NCI-H446 (cell line): ENCODE measurements at regions not wholly inside any gene's neighbourhood (a gene's known extent, or its start where the extent isn't known, plus 50 kb on each side); places are given as distances from the start of the nearest gene placed in this dataset.
A peak's percentile ranks its signal among the peaks of the same experiment; 100 is the strongest.

Experiments
- DNase-seq, 2 experiments: peaks; one replicate each; lab custom pipeline; 2025; lab: John Stamatoyannopoulos, UW

DNA sequence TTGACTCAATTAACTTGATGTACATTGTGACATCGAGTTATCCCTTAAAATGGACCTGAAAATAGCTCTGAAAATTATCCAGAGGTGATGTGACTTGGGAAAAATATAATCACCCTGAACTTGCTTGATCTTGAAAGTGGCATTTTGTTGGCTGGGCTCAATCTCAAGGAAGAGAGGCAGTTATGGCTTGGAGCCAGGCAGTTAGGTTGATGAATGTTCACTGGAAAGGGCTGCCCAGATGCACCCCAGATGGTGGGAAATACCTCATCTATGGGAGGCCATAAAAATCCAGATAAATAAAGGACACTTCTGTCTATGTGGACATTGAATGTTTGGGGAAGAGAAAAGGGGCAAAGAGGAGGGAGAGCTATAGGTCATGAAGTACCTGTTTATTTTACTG lies 55.7 kb upstream of the OR5AN1 start:
- DNase-seq = peak; percentile 65 to 91

DNA sequence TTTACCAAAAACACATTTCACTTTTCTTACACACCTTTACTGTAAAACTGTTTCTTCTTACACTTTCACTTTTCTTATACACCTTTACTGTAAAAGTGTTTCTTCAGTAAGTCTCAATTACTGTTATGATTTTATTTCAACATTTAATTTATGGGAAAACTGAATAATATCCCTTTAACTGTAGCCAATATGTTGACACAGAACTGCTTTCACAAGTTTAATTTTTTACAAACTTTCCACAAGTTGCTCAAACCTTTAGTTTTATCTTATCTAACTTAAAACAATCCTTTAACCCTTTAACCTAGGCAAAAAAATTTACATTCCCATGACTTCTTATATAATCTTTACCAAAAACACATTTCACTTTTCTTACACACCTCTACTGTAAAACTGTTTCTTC lies 63.3 kb upstream of the OR5AN1 start:
- no peak for DNase-seq

DNA sequence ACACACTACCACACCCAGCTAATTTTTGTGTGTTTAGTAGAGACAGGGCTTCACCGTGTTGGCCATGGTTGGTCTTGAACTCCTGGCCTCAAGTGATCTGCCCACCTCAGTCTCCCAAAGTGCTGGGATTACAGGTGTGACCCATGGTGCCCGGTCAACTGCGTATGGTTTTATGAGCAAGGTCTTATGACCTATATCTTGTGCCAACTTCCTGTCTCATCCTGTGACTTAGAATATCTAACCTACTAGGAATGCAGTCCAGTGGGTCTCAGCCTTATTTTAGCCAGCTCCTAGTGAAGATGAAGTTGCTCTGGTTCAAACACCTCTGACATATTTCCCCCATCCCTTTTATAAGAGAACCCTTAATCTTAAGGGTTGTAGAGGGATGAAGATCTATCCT lies 66.1 kb upstream of the OR5AN1 start:
- DNase-seq = no peak

DNA sequence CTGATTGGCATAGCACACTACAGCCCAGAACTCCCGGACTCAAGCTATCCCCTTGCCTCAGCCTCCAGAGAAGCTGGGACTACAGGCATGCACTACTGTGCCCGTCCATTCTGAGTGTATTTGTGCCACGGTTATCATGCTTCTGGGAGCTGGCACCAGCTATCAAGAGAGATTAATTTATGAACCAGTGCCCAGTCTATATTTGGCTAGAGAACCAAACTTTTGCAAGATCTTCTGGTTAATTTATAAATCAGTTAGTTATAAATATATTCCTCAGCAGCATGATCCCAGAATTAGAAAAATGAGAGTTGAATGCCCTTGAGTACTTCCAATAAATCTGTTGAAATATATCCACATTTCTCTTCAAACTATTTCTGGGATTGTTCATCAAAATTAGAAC lies 67.5 kb upstream of the OR5AN1 start:
- DNase-seq = peak; percentile 37 to 40

DNA sequence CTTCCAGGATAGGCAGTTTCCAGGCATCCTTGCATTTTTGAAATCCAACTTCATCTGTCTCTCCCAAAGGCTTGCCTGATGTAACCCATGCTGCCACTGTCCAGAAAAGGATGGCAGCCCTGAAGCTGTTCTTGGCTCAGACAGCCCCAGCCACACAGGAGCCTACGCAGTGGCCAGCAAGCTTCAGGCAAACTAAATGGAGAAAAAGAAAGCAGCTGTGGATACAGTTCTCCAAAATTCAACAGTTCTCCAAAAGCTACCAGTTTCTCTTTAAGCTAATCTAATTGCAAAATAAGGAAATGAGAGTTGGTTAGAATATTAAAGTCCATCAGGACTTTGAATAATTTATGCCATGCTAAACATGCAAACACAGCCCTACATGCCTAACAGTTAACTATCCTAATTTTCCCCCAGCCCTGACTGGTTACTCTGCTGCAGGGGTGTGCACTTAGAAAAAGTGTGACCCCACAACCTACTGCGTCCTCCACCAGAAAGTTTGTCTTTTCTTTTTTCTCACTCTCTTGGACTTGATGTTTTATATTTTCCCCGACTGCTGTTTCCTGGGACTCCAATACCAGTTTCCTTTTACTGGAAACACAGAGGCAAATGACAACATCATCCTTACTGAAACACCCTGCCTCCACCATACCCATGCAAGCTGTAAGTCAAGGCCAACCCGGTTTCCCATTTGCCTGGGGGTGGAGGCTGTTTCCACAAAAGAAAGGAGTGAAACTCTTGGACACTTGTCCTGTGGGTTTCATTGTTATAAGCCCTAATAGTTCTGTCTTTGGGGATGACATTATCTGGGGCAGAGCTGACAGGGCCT lies 69.1 kb upstream of the OR5AN1 start:
- peak in 1 of 2 experiments; percentile 15 for DNase-seq

DNA sequence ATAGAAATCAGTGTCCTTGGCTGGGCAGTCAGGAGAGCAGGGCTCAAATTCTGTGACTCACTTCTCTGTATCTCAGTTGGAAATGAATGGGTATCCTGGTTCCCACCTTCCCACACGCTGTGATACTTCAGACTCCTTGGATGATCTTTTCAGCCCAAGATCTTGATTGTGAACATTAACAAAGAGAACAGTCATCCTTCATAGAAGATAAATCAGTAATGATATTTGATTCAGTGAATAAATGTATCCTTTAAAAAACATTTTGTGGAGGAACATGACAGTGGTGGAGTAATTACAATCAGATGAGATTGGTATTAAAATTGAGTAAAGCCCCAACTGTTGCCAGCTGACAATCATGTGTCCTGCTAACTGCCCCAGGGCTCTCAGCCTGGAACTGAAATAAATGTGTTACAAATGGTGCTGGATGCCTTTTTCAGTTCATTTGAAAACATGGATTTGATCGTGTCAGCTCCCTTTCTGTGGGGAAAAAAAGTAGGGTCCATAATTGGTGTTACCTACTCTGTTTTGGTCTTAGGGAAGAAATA lies 72.9 kb upstream of the OR5AN1 start:
- DNase-seq = no peak

DNA sequence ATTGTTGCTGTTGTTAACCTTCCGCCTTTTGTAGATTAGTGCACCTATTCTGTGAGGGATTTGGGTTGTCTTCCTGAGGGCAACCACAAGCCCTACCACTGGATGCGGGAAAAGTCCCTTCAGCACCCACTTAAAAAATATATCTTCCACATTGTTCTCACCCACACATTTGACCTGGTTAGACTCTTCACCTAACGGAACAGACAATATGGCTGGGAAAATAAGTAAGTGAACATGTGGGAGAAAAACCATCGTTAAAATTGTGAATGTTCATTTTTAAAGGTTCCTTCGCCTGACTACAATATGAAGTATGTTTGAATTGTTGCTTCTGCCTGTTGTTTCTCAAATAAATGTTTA lies 72.0 kb upstream of the MPEG1 start:
- DNase-seq = no peak

DNA sequence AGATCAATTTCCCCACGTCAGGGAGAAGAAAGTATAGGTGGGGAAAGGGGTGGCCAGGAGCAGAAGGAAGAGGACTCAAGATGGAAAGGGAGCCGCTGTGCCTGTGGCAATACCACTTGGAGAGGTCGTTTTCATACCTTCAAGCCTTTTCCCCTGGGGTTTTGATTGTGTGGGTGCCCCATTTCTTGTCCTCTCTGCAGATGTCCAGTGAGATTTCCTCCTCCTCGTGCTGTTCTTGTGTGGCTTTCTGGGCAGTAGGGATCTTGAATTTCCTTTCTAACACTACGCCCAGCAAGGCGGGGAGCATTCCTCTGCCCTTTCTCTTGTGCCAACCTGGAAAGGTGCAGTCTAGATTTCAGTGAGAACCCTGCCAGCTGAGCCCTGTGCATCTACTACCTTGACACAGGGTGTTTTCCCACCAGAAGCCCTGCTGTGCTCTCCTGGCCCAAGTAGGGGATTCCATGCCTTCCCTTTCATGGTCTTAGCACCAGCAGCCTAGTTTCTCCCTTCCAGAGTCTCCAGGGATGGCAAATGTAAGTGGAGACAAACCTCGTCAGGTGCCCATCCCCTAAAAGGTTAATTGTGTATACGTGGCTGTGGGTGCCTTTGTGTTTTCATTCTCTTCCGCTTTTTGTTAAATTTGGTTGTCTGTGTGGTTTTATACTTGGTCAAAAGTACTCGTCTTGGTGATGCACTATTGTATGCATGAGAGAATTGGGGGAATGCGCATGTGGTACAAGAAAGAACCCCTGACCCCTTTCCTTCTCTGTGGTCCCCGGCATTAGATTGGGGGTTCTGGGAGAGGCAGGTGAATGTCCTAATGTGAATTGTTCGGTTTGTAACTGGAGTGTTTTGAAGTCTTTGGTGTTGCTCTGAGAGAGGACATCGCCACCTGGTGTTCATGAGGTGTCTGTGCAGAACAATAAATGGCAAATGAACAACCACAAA lies 71.4 kb upstream of the MPEG1 start:
- DNase-seq = peak; percentile 26 to 74

DNA sequence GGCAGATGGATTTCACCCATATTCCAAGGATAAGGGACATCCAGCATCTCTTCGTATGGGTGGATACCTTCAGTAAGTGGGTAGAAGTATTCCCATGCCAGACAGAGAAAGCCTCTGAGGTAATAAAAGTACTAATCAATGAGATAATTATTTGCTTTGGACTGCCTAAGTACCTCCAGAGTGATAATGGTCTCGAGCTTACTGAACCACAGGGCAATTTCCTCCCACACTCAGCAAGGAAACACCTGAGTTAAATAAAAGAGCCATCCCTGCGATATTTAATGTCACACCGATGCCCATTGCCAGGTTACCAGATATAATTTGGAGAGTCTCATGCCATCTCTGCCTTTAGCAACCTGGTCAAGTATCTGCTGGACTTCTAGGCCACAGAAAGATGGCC lies 70.6 kb upstream of the MPEG1 start:
- DNase-seq = no peak

DNA sequence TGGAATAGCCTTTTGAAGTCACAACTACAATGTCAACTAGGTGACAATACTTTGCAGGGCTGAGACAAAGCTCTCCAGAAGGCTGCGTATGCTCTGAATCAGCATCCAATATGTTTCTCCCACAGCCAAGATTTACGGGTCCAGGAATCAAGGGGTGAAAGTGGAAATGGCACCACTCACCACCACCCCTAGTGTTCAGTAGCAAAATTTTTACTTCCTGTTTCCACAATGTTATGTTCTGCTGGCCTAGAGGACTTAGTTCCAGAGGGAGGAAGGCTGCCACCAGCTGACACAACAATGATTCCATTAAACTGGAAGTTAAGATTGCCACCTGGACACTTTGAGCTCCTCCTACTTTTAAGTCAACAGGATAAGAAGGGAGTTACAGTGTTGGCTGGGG lies 68.5 kb upstream of the MPEG1 start:
- no peak for DNase-seq

DNA sequence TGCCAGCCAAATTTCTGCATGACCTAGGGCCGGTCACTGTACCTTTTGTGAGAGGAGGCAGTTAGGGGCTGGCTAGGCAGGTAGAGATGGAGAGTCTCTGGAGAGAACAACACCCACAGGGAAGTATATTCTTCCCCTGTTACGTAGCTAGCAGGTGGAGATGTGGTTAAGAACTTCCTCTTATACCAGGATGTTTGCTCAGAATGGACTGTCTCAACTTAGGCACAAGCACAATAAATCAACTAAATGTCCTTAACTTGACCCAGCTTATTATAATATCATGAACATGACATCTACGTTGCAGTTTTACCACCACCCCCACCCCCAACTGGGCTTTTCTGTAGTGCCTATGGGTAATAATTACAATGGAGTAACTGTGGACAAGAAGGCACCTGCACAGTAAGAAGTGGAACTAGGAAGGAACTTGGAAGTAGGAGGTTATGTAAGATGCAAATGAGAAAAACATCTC lies 60.7 kb upstream of the MPEG1 start:
- DNase-seq = no peak

DNA sequence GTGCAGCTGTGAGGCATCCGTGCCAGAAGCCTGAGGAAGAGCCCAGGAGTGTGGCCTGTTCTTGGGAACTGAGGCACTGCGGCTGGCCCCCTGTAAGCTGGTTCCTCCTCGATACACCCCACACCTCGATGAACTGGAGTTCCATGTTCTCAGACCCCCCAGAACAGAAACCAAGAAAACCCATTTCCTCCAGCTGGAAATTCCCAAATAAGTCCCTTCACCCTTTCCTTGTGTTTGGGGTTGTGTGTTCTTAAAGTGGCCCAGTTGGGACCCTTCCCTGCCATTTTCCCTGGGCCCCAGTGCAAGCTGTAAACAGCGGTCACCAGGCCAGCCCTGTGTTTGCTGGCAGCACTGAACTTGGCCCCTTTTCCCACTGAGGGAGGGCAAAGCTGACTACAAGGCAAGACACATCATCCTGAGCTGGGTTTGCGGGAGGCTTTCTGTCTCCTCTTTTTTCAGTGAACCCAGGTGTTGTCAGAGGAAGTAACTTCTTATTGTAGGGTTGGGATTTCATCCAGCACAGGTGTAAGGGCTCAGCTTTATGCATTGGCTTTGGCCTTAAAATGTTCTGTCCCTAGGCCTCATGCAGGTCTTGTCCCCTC lies 60.1 kb upstream of the MPEG1 start:
- no peak for DNase-seq

DNA sequence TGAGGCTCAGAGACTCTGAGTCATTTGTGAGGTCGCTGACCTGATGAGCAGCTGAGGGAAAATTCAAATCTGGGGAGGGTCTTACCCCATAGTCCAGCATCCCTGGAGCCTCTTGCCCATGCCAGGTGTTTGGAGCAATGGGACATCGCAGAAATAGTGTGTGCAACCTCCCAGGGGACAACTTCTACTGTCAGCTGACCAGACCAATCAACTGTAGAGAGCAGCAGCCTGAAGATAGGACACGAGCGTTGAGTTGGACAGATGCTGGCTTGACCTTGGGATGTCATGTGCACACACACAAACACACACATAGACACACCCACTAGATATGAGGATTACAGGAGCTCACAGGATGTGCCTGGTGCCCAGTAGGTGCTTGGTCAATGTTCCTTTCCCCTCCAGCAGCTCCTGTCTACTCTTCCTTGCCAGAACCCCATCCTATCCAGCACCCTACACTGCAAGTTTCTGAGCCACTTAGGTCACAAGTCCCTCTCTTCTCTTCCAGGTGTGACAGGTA lies 59.1 kb upstream of the MPEG1 start:
- no peak for DNase-seq

DNA sequence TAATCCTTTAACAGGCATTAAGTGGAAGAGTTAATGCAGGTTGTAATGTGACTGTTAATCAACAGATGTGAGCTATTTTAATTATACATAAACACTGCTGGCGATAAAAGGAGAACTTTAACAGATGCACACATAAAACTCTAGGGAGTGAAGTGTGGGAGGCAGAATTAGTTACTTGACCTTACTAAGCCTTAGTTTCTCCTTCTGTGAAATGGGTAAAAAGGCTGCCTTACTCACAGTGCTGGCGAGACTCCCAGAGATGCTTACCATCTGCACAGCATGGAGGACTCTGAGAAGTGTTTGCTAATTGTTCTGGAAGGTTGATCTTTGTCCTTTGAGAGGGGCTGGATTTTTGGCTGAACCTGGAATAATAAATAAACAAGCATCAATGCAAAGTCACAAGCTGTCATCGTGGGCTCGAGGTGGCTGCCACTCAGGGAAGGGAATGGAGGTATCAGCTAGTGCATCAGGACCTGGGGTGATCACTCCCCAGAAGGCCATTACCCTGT lies 58.6 kb upstream of the MPEG1 start:
- peak; percentile 36 to 51 for DNase-seq

DNA sequence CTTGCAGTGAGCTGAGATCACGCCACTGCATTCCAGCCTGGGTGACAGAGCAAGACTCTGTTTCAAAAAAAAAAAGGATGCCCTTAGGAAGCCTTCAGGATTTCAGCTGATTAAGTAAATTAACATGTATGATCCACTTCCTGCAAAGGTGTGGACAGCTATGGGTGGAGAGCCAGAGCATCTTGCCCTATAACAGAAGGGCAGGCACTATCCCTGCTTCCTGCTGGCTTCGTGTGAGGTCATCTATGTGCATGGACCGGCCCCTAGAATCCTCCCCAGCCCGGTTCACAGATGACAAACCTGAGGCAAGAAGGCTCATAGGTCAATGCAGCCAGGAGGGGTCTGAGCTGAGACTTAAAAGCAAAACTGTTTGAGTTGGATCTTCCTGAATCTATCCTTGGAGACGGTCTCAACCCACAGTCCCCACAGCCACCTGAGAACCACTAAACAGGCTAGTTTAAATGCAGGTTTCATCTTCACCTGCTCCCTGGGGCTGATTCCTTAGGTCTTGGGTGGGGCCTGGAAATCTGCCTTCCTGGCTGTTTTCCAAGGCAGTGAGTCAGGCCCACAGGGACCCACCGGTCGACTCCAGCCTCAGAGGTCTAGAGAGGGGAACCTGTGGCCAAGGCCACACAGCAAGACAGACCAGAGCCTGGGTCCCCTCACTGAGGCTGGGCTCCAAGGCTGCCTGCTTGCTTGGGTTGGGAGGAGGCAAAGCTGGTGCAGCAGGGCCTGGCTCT lies 55.2 kb upstream of the MPEG1 start:
- peak in 1 of 2 experiments; percentile 21 for DNase-seq

DNA sequence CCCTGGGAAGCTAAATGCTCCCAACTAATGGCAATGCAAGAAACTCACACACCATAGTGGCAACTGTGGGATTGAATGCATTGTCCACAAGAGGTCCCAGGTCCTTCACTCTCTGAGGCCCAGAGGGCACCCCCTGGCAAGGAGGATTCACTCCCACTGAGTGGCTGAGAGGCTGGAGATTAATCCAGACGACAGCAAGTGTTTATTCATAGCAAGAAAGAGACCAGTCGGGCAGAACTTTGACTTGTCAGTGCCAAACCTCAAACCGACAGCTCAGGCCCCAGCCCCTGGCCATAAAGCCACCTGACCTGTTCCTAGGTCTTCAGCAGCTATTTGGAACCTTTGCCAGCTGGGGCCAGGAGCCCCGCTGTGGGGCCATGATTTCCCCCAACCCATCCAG lies 54.5 kb upstream of the MPEG1 start:
- DNase-seq = peak in 1 of 2 experiments; percentile 19

DNA sequence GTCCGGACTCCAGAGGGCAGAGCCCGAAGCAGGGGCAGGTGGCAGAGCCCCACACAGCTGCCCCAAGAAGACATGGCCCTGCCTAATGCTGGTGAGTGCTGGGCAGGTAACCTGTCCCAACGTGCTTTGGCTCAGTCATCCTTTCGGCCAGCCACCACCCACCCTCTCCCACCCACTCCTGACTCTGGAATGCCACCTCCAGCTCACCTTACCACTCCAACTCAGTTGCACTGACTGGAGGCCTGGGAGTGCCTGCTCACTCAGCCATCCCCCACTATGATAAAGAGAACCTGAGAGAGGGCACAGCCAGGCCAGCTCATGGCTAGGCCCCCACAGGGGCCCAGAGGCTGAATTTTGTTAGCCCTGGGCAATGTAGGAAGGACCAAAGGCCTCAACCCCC lies 53.8 kb upstream of the MPEG1 start:
- no peak for DNase-seq

DNA sequence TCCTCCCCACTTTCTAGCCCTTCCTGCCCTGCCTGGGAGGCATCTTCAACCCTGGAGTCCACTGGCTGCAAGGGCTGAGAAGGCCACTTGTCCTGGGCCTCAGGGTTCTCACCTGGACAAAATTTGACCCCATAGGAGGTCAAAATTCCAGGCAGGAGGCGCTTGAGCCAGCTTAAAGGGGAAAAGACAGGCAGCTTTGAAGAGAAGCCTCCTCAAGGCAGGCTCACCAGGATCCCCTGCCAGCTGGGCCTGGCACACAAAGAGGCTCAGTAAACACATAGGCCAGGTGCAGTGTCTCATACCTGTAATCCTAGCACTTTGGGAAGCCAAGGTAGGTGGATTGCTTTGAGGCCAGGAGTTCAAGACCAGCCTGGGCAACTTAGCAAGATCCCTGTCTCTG lies 53.0 kb upstream of the MPEG1 start:
- DNase-seq = no peak

DNA sequence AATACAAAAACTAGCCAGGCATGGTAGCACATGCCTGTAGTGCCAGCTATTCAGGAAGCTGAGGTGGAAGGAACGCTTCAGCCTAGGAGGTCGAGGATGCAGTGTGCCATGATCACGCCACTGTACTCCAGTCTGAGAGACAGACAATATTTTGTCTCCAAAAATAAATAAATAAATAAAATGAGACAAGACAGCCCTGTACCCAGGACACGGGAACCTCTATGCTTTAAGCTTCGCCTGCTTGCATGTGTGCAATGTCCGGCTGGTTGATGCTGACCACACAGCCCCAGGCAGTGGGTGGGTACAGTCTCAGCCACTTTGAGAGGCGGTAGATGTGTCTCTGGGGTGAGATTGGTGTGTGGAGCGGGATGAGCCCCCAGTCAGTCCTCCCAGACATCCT lies 52.0 kb upstream of the MPEG1 start:
- DNase-seq = no peak

DNA sequence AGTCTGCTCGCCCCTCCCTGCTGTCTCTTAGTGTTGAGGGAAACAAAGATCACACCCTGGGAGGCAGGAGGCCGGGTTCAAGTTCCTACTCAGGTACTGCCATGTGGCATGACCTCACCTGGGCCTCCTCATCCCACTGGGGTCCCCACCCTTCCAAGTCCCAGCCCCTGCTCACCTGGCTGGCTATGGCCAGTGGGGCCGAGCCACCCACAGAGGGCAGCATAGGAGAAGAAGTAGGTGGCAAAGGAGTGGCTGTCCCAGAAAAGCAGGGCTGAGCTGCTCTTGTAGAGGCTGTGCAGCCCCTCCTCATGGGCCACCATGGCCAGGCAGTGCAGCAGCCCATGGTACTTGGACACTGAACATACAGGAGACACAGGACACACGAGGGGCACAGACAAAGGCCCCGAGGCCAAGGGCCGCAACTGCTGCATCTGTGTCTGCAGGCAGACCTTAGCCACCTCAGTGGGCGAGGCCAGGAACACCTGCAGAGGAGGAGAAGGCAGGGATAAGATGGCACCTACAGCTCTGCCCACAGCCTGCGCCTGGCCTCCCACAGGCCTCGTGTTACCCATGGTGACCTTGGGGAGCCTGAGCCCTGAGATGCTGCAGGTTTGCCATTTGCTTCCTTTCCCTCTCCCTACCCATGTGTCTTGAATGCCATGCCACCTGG lies 50.6 kb upstream of the MPEG1 start:
- DNase-seq = peak in 1 of 2 experiments; percentile 48
